A549 (cell line): ENCODE measurements at regions not wholly inside any gene's neighbourhood (a gene's known extent, or its start where the extent isn't known, plus 50 kb on each side); places are given as distances from the start of the nearest gene placed in this dataset.

Experiments used
- BHLHE40 ChIP-seq: IDR thresholded peaks from 2 replicates; pipeline ENCODE4 v1.6.1; 2012; ENCODE audit warnings: low read depth, low read length, inconsistent platforms
- CTCF ChIP-seq: fragments of >200 bp; sonication (Bioruptor Twin); formaldehyde crosslinking; IDR thresholded peaks from 3 replicates; pipeline ENCODE4 v1.5.1; 2016
- EP300 ChIP-seq, 2 experiments: fragments of >200 bp; sonication (Bioruptor Twin); formaldehyde crosslinking; IDR thresholded peaks; 2 replicates in 1 of 2; 3 replicates in 1 of 2; pipeline ENCODE4 v1.6.1; 2016 to 2017
- JUN ChIP-seq, 2 experiments: fragments of >200 bp; sonication (Bioruptor Twin); formaldehyde crosslinking; IDR thresholded peaks; 2 replicates in 1 of 2; 3 replicates in 1 of 2; pipeline ENCODE4 v1.6.1; 2016 to 2017
- MAX ChIP-seq: IDR thresholded peaks from 2 replicates; pipeline ENCODE4 v1.6.1; 2012
- POLR2A ChIP-seq: IDR thresholded peaks from 2 replicates; pipeline ENCODE4 v1.6.1; 2012; ENCODE audit warnings: mild to moderate bottlenecking, low read length
- RAD21 ChIP-seq, 2 experiments: fragments of >200 bp in 1 of 2; sonication (Bioruptor Twin) in 1 of 2; formaldehyde crosslinking in 1 of 2; IDR thresholded peaks in 1 of 2; conservative IDR thresholded peaks in 1 of 2; 2 replicates in 1 of 2; 3 replicates in 1 of 2; pipeline ENCODE4 v1.6.1; 2012 to 2018; ENCODE audit warnings: inconsistent platforms in 1 of 2
- RCOR1 ChIP-seq: fragments of 150-350 bp; IDR thresholded peaks from 2 replicates; pipeline ENCODE4 v1.6.1; 2014; ENCODE audit warnings: antibody characterized with exemption, low read length, low read depth
- RFX5 ChIP-seq: fragments of 450-650 bp; IDR thresholded peaks from 2 replicates; pipeline ENCODE4 v1.7.1; 2014; ENCODE audit warnings: antibody characterized with exemption, mild to moderate bottlenecking, moderate library complexity

GRCh38 chr7:369476-370258, 79.7 kb downstream of the FOXL3 start:
- TF ChIP-seq POLR2A: no peak
- no peak for TF ChIP-seq CTCF
- no peak for TF ChIP-seq JUN (IDR thresholded peaks at IDR 0.05)
- TF ChIP-seq RFX5: no peak
- no peak for TF ChIP-seq RCOR1
- TF ChIP-seq BHLHE40: no peak
- TF ChIP-seq RAD21 (conservative IDR thresholded peaks at IDR 0.05 in 1 of 2, IDR thresholded peaks at IDR 0.05 in 1 of 2): no peak
- TF ChIP-seq MAX: no peak
- TF ChIP-seq EP300 (IDR thresholded peaks at IDR 0.05): no peak
